ENCODE measurements at regions not wholly inside any gene's neighbourhood (a gene's known extent, or its start where the extent isn't known, plus 50 kb on each side); places are given as distances from the start of the nearest gene placed in this dataset.

DNA sequence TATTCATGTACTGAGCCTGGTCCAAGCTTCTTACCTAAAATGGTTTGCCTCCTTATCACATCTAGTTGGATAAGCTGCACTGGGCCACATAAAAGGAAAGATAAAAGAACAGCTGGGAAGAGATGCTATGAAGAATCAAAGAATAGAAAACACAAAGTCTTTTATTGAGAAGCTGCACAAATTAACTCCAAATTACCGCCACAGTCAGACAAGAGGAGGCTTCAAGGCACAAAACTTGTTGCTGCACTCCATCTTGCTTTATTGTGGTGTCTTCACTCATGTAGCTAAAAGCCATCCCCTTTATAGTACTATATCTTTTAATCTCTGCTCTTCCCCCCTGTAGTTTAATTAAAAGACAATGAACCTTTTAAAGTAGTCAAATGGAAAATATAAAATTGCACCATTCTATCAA lies 330.6 kb upstream of the PMFBP1 start:
- DNase-seq (no peak), FAIRE-seq (no peak)
- Histone ChIP-seq H3K36me3 (ENCODE audit: control insufficient read depth in 3 of 3, insufficient read depth in 2 of 3, low read depth in 1 of 3, low read length in 3 of 3) (no peaks in the 10 kb centered on the region), H3K4me1 (ENCODE audit: control insufficient read depth in 3 of 3, insufficient read depth in 2 of 3, low read depth in 1 of 3, low read length in 2 of 3) (no peaks in the 10 kb centered on the region), H3K27ac (ENCODE audit: low read depth in 1 of 3, low read length in 2 of 3) (no peak overlapping the region), H3K27me3 (ENCODE audit: control insufficient read depth in 3 of 3, insufficient read depth in 3 of 3, low read length in 3 of 3) (no peaks in the 10 kb centered on the region), H3K9me3 (ENCODE audit: control insufficient read depth in 2 of 2, insufficient read depth in 1 of 2, low read depth in 1 of 2, low read length in 1 of 2) (no peaks in the 10 kb centered on the region), H3K4me3 (ENCODE audit: low read depth in 1 of 3, low read length in 3 of 3) (no peak overlapping the region)
- WGBS, 3 donors = 29 to 61% (median 57%) methylated on average over 1 of the region's 1 CpG

- Histone ChIP-seq H3K27me3 (ENCODE audit: control insufficient read depth in 3 of 3, insufficient read depth in 3 of 3, low read length in 3 of 3) (no peaks in the 10 kb centered on the region), H3K4me1 (ENCODE audit: control insufficient read depth in 3 of 3, insufficient read depth in 2 of 3, low read depth in 1 of 3, low read length in 2 of 3) (no peaks in the 10 kb centered on the region), H3K9me3 (ENCODE audit: control insufficient read depth in 2 of 2, insufficient read depth in 1 of 2, low read depth in 1 of 2, low read length in 1 of 2) (no peaks in the 10 kb centered on the region), H3K27ac (ENCODE audit: low read depth in 1 of 3, low read length in 2 of 3) (no peak overlapping the region), H3K4me3 (ENCODE audit: low read depth in 1 of 3, low read length in 3 of 3) (no peak overlapping the region), H3K36me3 (ENCODE audit: control insufficient read depth in 3 of 3, insufficient read depth in 2 of 3, low read depth in 1 of 3, low read length in 3 of 3) (no peaks in the 10 kb centered on the region)
- FAIRE-seq = no peak
- peak; percentile 57 to 78 for DNase-seq
- WGBS, 3 donors = 82 to 84% (median 84%) methylated on average over 3 of the region's 3 CpGs
Observed at GRCh38 chr16:72501739-72502593, 330.0 kb upstream of the PMFBP1 start.

DNA sequence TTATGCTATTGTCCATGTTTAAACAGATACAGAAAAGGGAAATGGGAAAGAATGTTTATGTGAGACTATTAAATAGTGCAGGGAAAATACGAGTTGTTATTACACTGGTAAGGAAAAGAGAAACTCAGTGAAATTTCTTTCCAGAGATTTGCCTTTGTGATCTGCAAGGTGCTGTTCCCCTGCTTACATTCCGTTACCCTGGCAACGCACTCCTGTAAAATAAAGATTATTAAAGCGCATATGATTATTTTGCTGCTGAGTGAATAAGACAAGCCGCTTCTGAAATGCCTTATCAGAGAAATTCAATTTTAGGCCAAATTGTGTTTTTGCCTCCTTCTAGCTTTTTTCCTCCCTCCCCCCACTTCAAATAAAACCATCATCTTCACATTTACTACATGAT lies 328.6 kb upstream of the PMFBP1 start:
- Histone ChIP-seq H3K9me3 (ENCODE audit: control insufficient read depth in 2 of 2, insufficient read depth in 1 of 2, low read depth in 1 of 2, low read length in 1 of 2) (no peaks in the 10 kb centered on the region), H3K4me3 (ENCODE audit: low read depth in 1 of 3, low read length in 3 of 3) (no peak overlapping the region), H3K36me3 (ENCODE audit: control insufficient read depth in 3 of 3, insufficient read depth in 2 of 3, low read depth in 1 of 3, low read length in 3 of 3) (no peaks in the 10 kb centered on the region), H3K4me1 (ENCODE audit: control insufficient read depth in 3 of 3, insufficient read depth in 2 of 3, low read depth in 1 of 3, low read length in 2 of 3) (no peaks in the 10 kb centered on the region), H3K27ac (ENCODE audit: low read depth in 1 of 3, low read length in 2 of 3) (no peak overlapping the region), H3K27me3 (ENCODE audit: control insufficient read depth in 3 of 3, insufficient read depth in 3 of 3, low read length in 3 of 3) (no peaks in the 10 kb centered on the region)
- FAIRE-seq (no peak), DNase-seq (no peak)
- 91 to 97% (median 96%) methylated on average over 5 of the region's 5 CpGs for WGBS, 3 donors

DNA sequence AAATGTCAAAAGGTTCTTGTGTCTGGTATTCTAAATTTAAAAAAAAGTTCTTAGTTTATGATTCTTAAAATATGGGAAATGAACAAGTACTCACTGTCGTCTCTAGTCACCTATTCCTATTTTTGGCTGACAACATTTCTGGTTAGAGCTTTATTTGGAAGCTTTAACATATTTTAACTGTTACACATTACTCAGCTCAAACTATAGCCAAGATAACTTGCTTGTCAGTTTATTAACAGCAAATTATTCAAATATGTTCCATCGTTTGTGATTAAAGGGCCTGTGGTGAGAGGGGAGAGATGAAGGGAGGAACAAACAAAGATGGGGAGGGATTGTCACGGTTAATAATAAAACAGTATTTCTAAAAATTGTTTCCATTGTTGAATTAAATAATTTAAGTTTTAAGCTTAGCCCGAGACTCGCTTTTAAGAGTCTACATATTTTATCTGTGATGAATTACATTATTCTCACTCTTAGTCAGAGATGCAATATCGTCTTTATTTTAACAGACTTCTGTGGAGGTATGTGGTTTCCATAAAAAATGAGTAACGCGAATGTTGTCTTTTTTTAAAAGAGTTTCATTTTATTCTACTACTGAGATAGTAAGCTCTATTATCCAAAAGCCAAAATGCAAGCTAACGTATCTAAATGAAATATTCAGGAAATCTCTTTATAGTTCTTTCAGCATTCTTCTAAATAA lies 321.9 kb upstream of the PMFBP1 start:
- H3K9me3 ChIP-seq (ENCODE audit: control insufficient read depth in 2 of 2, insufficient read depth in 1 of 2, low read depth in 1 of 2, low read length in 1 of 2) = no peaks in the 10 kb centered on the region
- no peaks in the 10 kb centered on the region for H3K27me3 ChIP-seq (ENCODE audit: control insufficient read depth in 3 of 3, insufficient read depth in 3 of 3, low read length in 3 of 3)
- no peaks in the 10 kb centered on the region for H3K36me3 ChIP-seq (ENCODE audit: control insufficient read depth in 3 of 3, insufficient read depth in 2 of 3, low read depth in 1 of 3, low read length in 3 of 3)
- DNase-seq (no peak), FAIRE-seq (no peak)
- 78 to 84% (median 83%) methylated on average over 9 of the region's 9 CpGs for WGBS, 3 donors
- H3K4me3 ChIP-seq (ENCODE audit: low read depth in 1 of 3, low read length in 3 of 3) = no peak overlapping the region
- no peaks in the 10 kb centered on the region for H3K4me1 ChIP-seq (ENCODE audit: control insufficient read depth in 3 of 3, insufficient read depth in 2 of 3, low read depth in 1 of 3, low read length in 2 of 3)
- H3K27ac ChIP-seq (ENCODE audit: low read depth in 1 of 3, low read length in 2 of 3) = no peak overlapping the region

DNA sequence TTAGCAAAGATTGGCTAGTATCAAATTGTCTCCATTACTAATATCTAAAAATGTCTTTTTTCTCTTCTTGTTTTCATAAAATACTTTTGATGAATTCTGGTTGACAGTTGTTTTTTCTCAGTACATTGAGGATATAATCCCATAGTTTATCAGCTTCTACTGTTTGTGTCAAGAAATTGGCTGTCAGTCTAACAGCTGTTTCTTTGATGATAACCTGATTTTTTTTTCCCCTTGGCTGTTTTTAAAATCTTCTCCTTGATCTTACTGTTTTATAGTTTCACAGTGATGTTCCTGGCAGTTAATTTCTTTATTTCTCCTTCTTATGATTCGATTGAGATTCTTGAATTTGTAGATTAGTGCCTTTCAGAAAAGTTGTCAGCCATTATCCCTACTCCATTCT lies 315.3 kb upstream of the PMFBP1 start:
- 94 to 100% (median 97%) methylated on average over 1 of the region's 1 CpG for WGBS, 3 donors
- FAIRE-seq (peak; percentile 10), DNase-seq (no peak)

GRCh38 chr16:72482695-72483094 lies 310.7 kb upstream of the PMFBP1 start:
- FAIRE-seq (no peak), DNase-seq (peak in 1 of 2 donors; percentile 22)
- Histone ChIP-seq H3K27ac (ENCODE audit: low read depth in 1 of 3, low read length in 2 of 3) (no peak overlapping the region), H3K36me3 (ENCODE audit: control insufficient read depth in 3 of 3, insufficient read depth in 2 of 3, low read depth in 1 of 3, low read length in 3 of 3) (no peaks in the 10 kb centered on the region), H3K27me3 (ENCODE audit: control insufficient read depth in 3 of 3, insufficient read depth in 3 of 3, low read length in 3 of 3) (no peaks in the 10 kb centered on the region), H3K9me3 (ENCODE audit: control insufficient read depth in 2 of 2, insufficient read depth in 1 of 2, low read depth in 1 of 2, low read length in 1 of 2) (no peaks in the 10 kb centered on the region), H3K4me3 (ENCODE audit: low read depth in 1 of 3, low read length in 3 of 3) (no peak overlapping the region), H3K4me1 (ENCODE audit: control insufficient read depth in 3 of 3, insufficient read depth in 2 of 3, low read depth in 1 of 3, low read length in 2 of 3) (no peaks in the 10 kb centered on the region)
- WGBS, 3 donors = 51 to 56% (median 54%) methylated on average over 3 of the region's 3 CpGs

More for the DNA sequence above, 315.3 kb upstream of the PMFBP1 start:
- Histone ChIP-seq H3K9me3 (ENCODE audit: control insufficient read depth in 2 of 2, insufficient read depth in 1 of 2, low read depth in 1 of 2, low read length in 1 of 2) (no peaks in the 10 kb centered on the region), H3K27ac (ENCODE audit: low read depth in 1 of 3, low read length in 2 of 3) (no peak overlapping the region), H3K36me3 (ENCODE audit: control insufficient read depth in 3 of 3, insufficient read depth in 2 of 3, low read depth in 1 of 3, low read length in 3 of 3) (no peaks in the 10 kb centered on the region), H3K4me1 (ENCODE audit: control insufficient read depth in 3 of 3, insufficient read depth in 2 of 3, low read depth in 1 of 3, low read length in 2 of 3) (no peaks in the 10 kb centered on the region), H3K4me3 (ENCODE audit: low read depth in 1 of 3, low read length in 3 of 3) (no peak overlapping the region), H3K27me3 (ENCODE audit: control insufficient read depth in 3 of 3, insufficient read depth in 3 of 3, low read length in 3 of 3) (no peaks in the 10 kb centered on the region)

GRCh38 chr16:72481419-72481818 lies 309.5 kb upstream of the PMFBP1 start:
- Histone ChIP-seq H3K4me3 (ENCODE audit: low read depth in 1 of 3, low read length in 3 of 3) (no peak overlapping the region), H3K9me3 (ENCODE audit: control insufficient read depth in 2 of 2, insufficient read depth in 1 of 2, low read depth in 1 of 2, low read length in 1 of 2) (no peaks in the 10 kb centered on the region), H3K36me3 (ENCODE audit: control insufficient read depth in 3 of 3, insufficient read depth in 2 of 3, low read depth in 1 of 3, low read length in 3 of 3) (no peaks in the 10 kb centered on the region), H3K27me3 (ENCODE audit: control insufficient read depth in 3 of 3, insufficient read depth in 3 of 3, low read length in 3 of 3) (no peaks in the 10 kb centered on the region), H3K27ac (ENCODE audit: low read depth in 1 of 3, low read length in 2 of 3) (no peak overlapping the region), H3K4me1 (ENCODE audit: control insufficient read depth in 3 of 3, insufficient read depth in 2 of 3, low read depth in 1 of 3, low read length in 2 of 3) (no peaks in the 10 kb centered on the region)
- FAIRE-seq = no peak
- DNase-seq = no peak

- no peak overlapping the region for H3K4me3 ChIP-seq (ENCODE audit: low read depth in 1 of 3, low read length in 3 of 3)
- no peaks in the 10 kb centered on the region for H3K4me1 ChIP-seq (ENCODE audit: control insufficient read depth in 3 of 3, insufficient read depth in 2 of 3, low read depth in 1 of 3, low read length in 2 of 3)
- no peak for DNase-seq
- no peaks in the 10 kb centered on the region for H3K27me3 ChIP-seq (ENCODE audit: control insufficient read depth in 3 of 3, insufficient read depth in 3 of 3, low read length in 3 of 3)
- H3K27ac ChIP-seq (ENCODE audit: low read depth in 1 of 3, low read length in 2 of 3) = no peak overlapping the region
- no peak for FAIRE-seq
- WGBS, 3 donors = 78 to 89% (median 82%) methylated on average over 2 of the region's 2 CpGs
- no peaks in the 10 kb centered on the region for H3K9me3 ChIP-seq (ENCODE audit: control insufficient read depth in 2 of 2, insufficient read depth in 1 of 2, low read depth in 1 of 2, low read length in 1 of 2)
- H3K36me3 ChIP-seq (ENCODE audit: control insufficient read depth in 3 of 3, insufficient read depth in 2 of 3, low read depth in 1 of 3, low read length in 3 of 3) = no peaks in the 10 kb centered on the region
Observed at GRCh38 chr16:72480911-72481310, 309.0 kb upstream of the PMFBP1 start.
